ENCODE measurements at regions not wholly inside any gene's neighbourhood (a gene's known extent, or its start where the extent isn't known, plus 50 kb on each side); places are given as distances from the start of the nearest gene placed in this dataset.

DNA sequence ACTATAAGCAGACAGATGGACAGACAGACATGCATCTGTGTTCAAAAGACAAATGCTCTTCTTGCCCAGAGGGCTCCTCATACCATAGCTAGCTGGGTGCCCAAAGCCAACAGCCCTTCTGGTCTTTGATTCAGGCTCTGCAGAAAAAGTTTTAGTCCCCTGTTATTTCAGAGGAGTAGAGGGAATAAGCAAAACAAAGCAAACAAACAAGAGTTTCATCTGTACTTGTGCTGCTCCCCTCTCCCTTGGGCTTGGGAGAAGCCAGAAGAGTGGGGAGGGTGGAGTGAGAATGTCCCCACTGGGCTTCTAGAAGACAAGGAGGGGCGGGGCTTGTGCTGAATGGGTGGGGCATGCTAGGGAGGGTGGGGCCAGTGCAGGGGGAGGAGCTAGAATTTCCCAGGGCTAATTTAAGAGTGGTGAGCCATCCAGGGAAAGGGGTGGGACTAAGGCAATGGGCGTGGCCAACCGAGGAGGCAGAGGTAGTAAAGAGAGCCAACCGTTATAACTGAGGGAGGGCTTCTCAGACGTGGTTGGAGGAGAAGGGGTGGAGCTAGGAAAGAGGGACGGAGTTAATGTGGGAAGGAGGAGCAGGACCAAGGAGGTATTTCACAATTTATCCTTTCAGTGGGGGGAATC lies 101.2 kb upstream of the MGMT start:
- Mint-ChIP-seq H3K9me3 (no peaks in the 10 kb centered on the region), H3K4me1 (no peaks in the 10 kb centered on the region), H3K27me3 (peaks cover 2% of the 10 kb centered on the region), H3K36me3 (ENCODE audit: low read depth) (no peaks in the 10 kb centered on the region), H3K27ac (no peak overlapping the region), H3K4me3 (no peak overlapping the region)
- DNase-seq, result no peak
- no peak for ATAC-seq (ENCODE audit: low read depth)
- CTCF ChIA-PET, result no interaction called here
- intact Hi-C loops (cut with micrococcal nuclease), result no loop called here
- TF ChIP-seq CTCF (IDR thresholded peaks at IDR 0.05), result no peak
- POLR2A ChIA-PET, result no interaction called here

- ChIA-PET CTCF (no interaction called here), POLR2A (no interaction called here)
- Mint-ChIP-seq H3K36me3 (ENCODE audit: low read depth) (no peaks in the 10 kb centered on the region), H3K4me1 (no peaks in the 10 kb centered on the region), H3K4me3 (no peak overlapping the region), H3K27ac (no peak overlapping the region), H3K27me3 (peaks cover 7% of the 10 kb centered on the region), H3K9me3 (no peaks in the 10 kb centered on the region)
- TF ChIP-seq CTCF (IDR thresholded peaks at IDR 0.05), result no peak
- DNase-seq, result no peak
- no peak for ATAC-seq (ENCODE audit: low read depth)
- intact Hi-C loops (cut with micrococcal nuclease), result no loop called here
Observed at GRCh38 chr10:129366450-129366849, 100.6 kb upstream of the MGMT start.

DNA sequence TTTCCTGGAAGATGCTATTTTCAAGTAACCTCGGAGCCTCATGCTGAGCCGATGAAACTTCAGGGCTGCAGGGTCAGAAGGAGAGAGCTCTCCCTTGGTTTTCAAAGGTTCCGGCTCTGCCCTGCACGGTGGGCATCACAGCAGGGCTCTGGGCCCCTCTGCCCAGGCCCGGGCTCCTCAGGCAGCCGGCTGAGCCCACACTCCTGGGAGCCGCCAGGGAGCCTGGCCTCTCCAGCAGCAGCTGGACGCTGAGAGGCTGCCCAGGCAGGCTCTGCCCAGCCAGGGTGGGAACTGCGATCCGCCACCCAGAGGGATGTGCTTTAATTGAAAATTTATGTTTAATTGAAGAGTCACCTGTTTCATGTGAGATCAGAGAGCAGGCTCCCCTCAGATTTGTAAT lies 97.5 kb upstream of the MGMT start:
- Mint-ChIP-seq H3K36me3 (ENCODE audit: low read depth) (no peaks in the 10 kb centered on the region), H3K4me1 (no peaks in the 10 kb centered on the region), H3K27ac (no peak overlapping the region), H3K9me3 (no peaks in the 10 kb centered on the region), H3K27me3 (peaks cover 27% of the 10 kb centered on the region), H3K4me3 (no peak overlapping the region)
- ChIA-PET CTCF (no interaction called here), POLR2A (no interaction called here)
- intact Hi-C loops (cut with micrococcal nuclease), result no loop called here
- TF ChIP-seq CTCF (IDR thresholded peaks at IDR 0.05), result no peak
- DNase-seq (no peak), ATAC-seq (ENCODE audit: low read depth) (no peak)

- Mint-ChIP-seq H3K27me3 (peaks cover 27% of the 10 kb centered on the region), H3K27ac (no peak overlapping the region), H3K36me3 (ENCODE audit: low read depth) (no peaks in the 10 kb centered on the region), H3K4me1 (no peaks in the 10 kb centered on the region), H3K9me3 (no peaks in the 10 kb centered on the region), H3K4me3 (no peak overlapping the region)
- ATAC-seq (ENCODE audit: low read depth), result no peak
- TF ChIP-seq CTCF (IDR thresholded peaks at IDR 0.05), result no peak
- ChIA-PET POLR2A (no interaction called here), CTCF (no interaction called here)
- intact Hi-C loops (cut with micrococcal nuclease), result no loop called here
- no peak for DNase-seq
Observed at GRCh38 chr10:129371541-129371940, 95.5 kb upstream of the MGMT start.

GRCh38 chr10:129372172-129372571 lies 94.9 kb upstream of the MGMT start:
- intact Hi-C loops (cut with micrococcal nuclease), result no loop called here
- Mint-ChIP-seq H3K27ac (no peak overlapping the region), H3K36me3 (ENCODE audit: low read depth) (no peaks in the 10 kb centered on the region), H3K4me3 (no peak overlapping the region), H3K9me3 (no peaks in the 10 kb centered on the region), H3K27me3 (peaks cover 27% of the 10 kb centered on the region), H3K4me1 (no peaks in the 10 kb centered on the region)
- DNase-seq, result no peak
- CTCF ChIA-PET, result no interaction called here
- TF ChIP-seq CTCF (IDR thresholded peaks at IDR 0.05), result no peak
- POLR2A ChIA-PET, result no interaction called here
- ATAC-seq (ENCODE audit: low read depth), result no peak
